RCC 7860 (cell line): ENCODE measurements at regions not wholly inside any gene's neighbourhood (a gene's known extent, or its start where the extent isn't known, plus 50 kb on each side); places are given as distances from the start of the nearest gene placed in this dataset.

Experiments used
- DNase-seq: peaks from one replicate; pipeline ENCODE4 v3.0.0-alpha.2; 2015; ENCODE audit warnings: low spot score
- FAIRE-seq: peaks from 2 replicates; lab custom pipeline; 2012; peaks lifted over from hg19 to GRCh38; lab: Jason Lieb, UNC

DNA sequence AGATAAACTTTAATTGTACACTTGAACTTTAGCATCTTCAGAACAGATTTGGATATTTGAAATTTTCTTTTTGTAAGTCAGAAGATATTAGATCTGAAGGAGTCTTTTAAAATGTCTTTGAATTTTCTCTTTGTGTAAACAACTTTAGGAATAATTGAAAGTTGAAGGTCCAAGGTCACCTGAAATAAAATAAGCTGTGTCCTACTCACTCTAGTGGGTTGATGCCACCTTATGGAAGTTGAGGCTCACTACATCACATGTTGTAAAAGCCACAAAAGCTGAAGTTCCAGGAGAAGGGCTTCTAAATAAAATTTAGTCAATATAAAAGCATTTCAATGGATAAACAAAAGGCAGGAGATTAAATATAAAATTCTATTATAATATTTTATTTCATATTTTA lies 122.0 kb upstream of the ATXN7L3B start:
- FAIRE-seq (peak; percentile 18), DNase-seq (peak; percentile 21)

DNA sequence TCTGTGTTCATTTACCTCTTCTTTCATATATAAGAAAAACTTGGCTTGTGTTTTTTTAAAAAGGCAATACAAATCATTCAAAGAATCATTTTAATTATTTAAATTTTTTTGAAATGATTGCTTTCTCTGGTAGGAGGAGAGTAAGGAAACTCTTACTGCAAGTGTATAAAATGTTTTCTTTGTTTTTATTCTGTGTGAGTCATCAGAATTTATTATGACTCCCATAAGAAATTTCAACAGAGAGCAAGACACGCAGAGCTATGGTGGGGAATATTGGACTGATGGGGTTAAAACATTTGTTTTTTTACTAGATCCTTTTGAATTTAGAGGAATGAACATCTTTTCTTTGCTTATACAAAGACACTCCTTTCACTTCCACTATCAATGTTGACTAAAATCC lies 119.1 kb upstream of the ATXN7L3B start:
- DNase-seq (no peak), FAIRE-seq (no peak)

DNA sequence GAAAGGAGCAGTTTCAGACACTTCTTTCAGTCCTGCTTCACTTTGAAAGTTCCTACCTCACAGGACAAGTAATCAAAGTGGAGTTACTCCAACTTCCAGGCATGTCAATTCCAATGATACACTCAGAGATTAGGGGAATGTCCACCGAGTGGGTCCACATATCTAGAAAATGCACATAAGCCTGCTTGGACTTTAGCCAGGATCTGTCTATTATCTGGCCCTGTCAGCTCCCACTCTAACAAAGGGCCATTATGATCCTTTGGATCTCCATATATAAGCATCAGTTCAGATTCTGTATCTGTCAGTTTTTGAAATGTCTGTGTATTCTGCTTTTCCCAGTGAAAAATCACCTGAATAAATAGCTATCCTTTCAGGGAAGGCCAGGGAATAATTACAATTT lies 112.9 kb upstream of the ATXN7L3B start:
- DNase-seq = no peak

DNA sequence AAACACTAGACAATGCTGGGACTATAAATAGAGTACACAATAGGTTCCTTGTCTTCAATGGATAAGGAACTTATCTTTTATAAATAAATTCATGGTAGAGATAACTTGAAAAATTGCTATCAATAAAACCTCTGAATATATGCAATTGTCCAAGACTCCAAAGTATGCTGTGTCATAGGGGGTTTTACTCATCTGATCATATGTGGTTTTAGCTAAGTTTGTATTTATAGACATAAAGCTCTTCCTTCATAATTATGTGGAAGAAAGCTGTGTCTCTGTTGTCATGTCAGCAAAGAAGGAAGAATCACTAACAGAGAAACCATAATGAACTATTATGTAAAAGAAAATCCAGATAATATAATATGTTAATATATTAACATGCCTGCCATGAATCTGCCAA lies 111.5 kb upstream of the ATXN7L3B start:
- FAIRE-seq (no peak), DNase-seq (no peak)

More for the DNA sequence above, 112.9 kb upstream of the ATXN7L3B start:
- FAIRE-seq = no peak

DNA sequence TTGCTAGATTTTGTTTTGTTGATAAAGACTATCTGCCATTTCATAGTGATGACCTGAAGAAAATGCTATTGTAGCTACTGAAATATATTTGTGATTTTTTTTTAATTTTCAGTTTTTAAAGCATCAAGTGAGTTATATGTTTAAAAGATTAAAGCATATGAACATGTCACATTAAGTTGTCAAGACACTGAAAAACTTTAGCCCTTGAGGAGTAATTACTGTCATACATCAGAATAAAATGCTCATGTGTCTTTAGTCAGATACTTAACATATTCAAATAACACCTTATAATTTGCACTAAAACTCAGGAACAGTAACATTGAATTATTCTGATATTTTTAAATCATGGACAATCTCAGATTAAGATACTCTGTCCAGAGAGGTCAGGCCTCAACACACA lies 108.1 kb upstream of the ATXN7L3B start:
- no peak for DNase-seq
- FAIRE-seq = no peak

DNA sequence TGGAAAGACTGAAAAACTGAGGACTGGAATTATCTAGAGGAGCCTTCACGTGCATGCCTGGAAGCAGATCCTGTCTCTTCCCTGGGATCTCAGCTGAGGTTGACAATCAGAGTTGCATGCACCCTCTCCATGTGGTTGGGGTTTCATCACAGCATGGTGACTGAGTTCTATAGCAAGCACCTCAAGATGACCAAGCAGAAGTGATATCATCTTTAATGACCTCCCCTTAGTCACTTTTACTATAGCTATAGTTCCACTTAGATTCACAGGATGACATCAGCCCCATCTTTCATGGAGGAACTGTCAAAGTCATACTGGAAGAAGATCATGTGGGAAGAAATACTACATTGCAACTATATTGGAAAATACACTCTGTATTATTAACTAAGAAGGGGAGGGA lies 105.8 kb upstream of the ATXN7L3B start:
- peak; percentile 50 for DNase-seq
- FAIRE-seq = no peak

DNA sequence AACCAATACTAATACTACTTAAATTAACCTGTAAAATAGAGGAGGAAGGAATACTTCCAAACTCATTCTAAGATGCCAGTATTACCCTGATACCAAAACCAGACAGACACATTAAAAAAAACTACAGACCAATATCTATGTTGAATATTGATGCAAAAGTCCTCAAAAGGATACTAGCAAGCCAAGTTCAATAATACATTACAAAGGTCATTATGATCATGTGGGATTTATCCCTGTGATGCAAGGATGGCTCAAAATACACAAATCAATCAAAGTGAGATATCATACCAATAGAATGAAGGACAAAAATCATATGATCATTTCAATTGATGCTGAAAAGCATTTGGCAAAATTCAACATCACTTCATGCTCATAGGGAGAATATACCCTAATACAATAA lies 97.2 kb upstream of the ATXN7L3B start:
- no peak for FAIRE-seq
- no peak for DNase-seq

DNA sequence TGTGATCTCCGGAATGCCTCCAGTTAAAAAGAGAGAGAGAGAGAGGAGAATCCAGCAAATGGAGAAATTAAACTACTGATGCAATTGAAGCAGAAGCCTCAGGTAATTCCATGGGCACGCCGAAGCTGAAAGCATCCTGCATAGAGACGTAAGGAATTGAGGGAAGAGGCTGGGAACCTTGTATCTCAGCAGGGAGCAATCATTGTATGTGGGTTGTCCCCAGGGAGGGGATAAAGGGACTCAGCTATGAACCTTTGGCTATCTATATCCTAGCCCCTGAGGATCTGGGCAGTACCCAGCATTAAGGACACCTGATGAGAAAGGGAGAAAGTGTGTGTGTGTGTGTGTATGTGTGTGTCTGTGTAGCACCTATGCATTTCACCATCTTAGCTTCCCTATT lies 95.8 kb upstream of the ATXN7L3B start:
- DNase-seq = no peak
- FAIRE-seq = no peak

DNA sequence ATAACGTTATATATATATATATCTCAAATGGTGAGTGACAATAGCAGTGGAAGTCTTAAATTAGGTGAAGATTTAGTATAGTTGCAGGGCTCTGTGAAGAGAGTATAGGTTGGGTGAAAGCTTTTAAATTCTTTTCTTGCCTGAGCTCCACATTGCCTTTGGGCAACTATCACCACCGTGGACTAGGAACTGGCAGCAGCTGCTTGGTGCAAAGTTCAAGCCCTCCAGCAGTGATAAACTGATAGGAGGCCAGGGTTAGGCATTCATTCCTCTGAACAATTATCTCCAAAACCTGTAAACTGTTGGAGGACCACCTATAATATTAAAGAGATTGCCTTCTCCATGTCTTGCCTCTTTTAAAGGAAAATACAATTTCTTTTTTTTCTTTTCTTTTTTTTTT lies 91.2 kb upstream of the ATXN7L3B start:
- no peak for DNase-seq
- no peak for FAIRE-seq

DNA sequence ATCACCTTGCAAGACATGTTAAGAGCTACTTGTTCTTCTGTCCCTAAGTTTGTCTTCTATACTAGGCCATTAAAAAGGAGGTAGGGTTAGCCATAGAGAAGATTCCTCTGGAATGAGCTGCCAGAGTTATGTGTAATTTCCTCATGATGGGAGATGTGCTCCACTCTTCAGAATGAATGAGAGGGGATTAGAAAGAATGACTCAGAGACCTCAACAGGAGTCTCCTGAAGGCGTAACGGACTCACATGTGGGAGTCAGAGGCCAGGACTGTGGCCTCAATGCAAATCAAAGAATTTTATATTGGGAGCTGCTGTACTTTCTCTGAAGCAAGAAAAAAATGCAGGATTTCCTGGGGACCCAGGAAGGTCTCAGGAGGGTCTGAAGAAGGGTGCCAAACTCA lies 87.8 kb upstream of the ATXN7L3B start:
- DNase-seq (peak; percentile 80), FAIRE-seq (peak; percentile 83)

DNA sequence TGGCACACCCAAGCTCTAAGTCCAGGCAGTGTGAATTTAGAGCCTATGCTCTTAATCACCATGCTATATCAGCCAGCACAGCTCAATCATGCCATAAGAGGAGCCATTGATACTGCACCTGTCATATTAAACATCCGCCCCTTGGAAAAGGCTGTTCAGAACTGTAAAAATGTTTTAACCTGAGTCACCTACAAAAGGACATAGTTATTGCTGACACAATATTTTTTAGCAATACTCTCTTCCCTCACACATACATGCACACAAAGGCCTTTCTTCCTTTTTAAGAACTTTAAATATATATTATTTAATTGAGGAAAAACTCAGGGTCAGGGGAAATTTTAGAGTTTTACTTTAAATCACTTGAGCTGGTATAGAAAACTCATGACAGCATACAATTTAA lies 83.5 kb upstream of the ATXN7L3B start:
- FAIRE-seq = no peak
- no peak for DNase-seq

DNA sequence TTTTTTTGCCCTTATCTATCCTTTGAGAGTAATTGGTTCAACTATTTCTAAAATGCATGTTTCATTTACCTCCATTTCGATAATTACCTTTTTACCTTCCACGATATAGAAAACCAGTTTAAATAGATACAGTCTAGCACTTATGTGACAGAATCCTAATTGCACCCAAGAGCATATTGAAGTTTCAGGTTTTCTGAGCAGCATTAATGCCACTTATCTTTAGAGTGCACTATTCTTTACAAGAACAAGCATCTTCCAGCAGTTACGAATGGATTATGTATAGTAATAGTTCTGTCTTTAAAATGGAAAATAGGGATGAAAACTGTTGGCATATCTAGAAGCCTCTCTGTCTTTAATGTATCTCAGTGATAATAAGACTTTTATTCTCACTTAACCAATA lies 82.2 kb upstream of the ATXN7L3B start:
- no peak for DNase-seq
- FAIRE-seq = no peak

DNA sequence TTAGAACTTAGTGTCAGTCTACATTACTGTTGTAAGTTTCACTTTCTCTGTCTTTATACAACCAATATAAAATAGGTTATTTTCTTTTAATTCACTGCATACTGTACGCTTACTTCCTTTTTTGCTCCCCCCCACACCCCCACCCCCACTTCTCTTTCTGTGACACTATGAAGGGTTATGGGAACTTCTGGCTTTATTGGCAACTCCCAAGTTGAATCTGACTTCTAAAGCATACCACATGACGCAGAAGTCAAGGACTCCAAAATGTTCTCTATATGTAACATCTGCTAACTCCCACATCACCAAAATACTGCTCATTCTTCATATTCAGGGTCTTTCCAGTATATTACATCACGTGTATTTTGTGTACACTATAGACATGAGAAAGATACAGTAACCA lies 81.2 kb upstream of the ATXN7L3B start:
- no peak for FAIRE-seq

DNA sequence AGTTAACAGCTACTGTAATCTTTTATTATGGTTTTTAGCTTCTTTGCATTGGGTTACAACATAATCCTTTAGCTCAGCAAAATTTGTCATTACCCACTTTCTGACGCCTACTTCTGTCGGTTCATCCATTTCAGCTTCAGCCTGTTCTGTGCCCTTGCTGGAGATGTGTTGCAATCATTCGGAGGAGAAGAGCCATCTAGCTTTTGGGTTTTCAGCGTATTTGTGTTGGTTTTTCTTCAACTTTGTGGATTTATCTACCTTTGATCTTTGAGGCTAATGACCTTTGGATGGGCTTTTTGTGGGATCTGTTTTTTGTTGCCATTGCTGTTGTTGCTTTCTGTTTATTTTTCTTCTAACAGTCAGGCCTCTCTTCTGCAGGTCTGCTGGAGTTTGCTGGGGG lies 69.2 kb upstream of the ATXN7L3B start:
- DNase-seq (no peak), FAIRE-seq (no peak)

More for the DNA sequence above, 81.2 kb upstream of the ATXN7L3B start:
- DNase-seq = no peak

DNA sequence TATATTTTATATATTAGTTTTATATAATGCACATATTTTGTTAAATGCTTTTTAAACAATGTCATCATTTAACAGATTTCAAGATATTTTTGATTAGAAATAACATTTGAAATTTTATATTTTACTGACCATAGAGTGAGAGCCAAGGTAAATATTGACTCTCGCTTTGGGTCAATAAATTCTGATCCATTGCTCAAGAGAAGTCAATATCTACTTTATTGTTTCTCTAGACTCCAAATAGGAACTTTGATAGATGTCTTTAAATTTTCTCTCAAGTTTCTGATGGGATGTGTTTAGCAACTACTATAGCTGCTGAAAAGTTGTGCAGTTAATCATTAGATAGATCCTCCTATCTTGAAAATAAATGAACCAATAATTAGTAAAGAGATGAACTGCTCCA lies 61.4 kb upstream of the ATXN7L3B start:
- DNase-seq (no peak), FAIRE-seq (no peak)

DNA sequence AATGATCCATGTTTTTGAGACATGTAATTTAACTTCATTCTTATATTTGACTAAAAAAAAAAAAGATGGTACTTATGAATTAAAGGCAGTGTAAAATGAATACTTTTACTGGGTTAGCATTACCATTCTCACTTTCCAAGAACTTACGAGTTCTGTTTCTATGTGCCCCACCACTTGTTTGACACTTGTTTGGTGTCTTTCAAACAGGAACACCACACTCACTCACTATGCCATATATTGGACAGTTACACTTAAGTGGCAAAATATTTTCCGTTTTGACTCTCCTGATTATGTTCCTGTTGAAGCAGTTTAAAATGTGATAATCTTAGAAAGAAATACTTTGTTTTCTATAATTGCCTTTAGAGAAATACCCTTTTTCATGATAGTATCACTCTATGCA lies 56.6 kb upstream of the ATXN7L3B start:
- FAIRE-seq = no peak
- DNase-seq = no peak

DNA sequence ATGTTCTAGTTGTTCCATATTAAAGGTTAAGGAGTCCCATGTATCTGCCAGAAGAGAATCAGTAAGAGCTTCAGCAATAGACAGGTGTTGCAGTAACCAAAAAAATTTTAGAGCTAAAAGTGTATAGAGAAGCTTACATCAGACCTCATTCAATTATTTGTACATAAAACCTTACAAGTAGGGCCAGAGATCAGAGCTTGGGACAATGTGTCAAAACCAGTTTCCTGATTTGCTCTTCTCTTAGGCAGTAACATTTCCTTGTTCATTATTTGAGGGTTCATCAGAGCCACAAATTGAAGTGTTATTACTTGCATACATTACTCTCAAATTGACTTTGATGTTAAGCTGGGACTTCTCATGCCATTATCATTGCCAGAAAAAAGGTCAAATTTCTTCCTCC lies 55.5 kb upstream of the ATXN7L3B start:
- DNase-seq = no peak
- FAIRE-seq = no peak

DNA sequence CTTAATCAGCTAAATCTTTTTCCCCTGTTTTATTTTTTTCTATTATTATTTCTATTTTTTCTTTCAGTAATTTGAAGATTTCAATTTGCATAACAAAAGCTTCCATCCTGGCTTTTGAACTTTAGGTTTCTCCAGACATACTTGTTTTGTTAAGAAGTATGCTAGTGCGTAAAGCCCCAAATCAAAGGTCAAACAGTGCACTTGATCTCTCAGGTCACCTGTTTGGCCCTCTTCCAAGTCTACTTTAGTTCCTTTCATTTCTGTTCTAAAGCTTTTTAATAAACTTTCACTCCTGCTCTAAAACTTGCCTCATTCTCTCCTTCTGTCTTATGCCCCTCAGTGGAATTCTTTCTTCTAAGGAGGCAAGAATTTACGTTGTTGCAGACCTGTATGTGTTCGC lies 54.6 kb upstream of the ATXN7L3B start:
- DNase-seq (no peak), FAIRE-seq (no peak)
